Gastroesophageal sphincter (tissue), 3 donors: ENCODE measurements at regions not wholly inside any gene's neighbourhood (a gene's known extent, or its start where the extent isn't known, plus 50 kb on each side); places are given as distances from the start of the nearest gene placed in this dataset.

ENCODE experiments used
- EP300 ChIP-seq: sonication (generic); formaldehyde crosslinking; IDR thresholded peaks from one replicate; pipeline ENCODE4 v1.6.1; 2017; ENCODE audit warnings: antibody characterized with exemption, mild to moderate bottlenecking
- POLR2A ChIP-seq, 2 donors: fragments of 450-650 bp; IDR thresholded peaks; one replicate each; pipeline ENCODE4 v1.6.1; 2017; ENCODE audit warnings: antibody characterized with exemption in 2 of 2, mild to moderate bottlenecking in 2 of 2, moderate library complexity in 1 of 2
- POLR2AphosphoS5 ChIP-seq: sonication (generic); formaldehyde crosslinking; IDR thresholded peaks from one replicate; pipeline ENCODE4 v1.6.1; 2017; ENCODE audit warnings: antibody characterized with exemption
- TF ChIP-seq, protein P1 (sequence below), 4 experiments: fragments of 200-600 bp in 2 of 4; fragments of 450-650 bp in 2 of 4; sonication (generic) in 1 of 4; IDR thresholded peaks; one replicate each; pipeline ENCODE4 v1.5.1; 2017 to 2019; ENCODE audit warnings: antibody characterized with exemption in 4 of 4, mild to moderate bottlenecking in 2 of 4, moderate library complexity in 2 of 4

DNA sequence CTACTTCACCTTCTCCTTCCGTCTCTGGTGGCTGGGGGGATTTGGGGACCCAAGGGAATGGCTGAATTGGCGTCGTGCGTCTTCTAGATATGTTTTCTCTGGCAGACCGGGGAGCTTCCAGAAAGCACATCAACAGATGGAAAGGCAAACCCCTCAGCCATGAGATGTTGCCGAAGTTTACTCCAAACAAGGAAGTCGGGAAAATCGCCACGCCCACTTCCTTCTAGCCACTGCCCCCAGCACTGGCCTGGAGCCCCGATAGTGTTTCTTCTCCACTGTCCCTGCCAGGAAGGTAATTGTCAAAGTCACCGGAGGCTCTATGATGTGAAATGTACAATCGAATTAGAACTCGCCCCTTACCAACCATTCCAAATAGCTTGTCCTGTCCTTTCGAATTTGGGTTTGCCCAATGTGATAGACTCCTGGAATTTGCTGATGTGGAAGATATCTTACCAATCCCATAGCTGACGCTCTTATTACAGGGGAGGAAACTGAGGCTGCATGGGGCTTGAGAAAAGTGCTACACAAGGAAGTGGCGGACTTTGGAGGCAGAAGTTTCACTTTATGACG lies 191.0 kb downstream of the LSM5 start:
- TF ChIP-seq, protein P1, sequence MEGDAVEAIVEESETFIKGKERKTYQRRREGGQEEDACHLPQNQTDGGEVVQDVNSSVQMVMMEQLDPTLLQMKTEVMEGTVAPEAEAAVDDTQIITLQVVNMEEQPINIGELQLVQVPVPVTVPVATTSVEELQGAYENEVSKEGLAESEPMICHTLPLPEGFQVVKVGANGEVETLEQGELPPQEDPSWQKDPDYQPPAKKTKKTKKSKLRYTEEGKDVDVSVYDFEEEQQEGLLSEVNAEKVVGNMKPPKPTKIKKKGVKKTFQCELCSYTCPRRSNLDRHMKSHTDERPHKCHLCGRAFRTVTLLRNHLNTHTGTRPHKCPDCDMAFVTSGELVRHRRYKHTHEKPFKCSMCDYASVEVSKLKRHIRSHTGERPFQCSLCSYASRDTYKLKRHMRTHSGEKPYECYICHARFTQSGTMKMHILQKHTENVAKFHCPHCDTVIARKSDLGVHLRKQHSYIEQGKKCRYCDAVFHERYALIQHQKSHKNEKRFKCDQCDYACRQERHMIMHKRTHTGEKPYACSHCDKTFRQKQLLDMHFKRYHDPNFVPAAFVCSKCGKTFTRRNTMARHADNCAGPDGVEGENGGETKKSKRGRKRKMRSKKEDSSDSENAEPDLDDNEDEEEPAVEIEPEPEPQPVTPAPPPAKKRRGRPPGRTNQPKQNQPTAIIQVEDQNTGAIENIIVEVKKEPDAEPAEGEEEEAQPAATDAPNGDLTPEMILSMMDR (IDR thresholded peaks at IDR 0.05), result no peak
- TF ChIP-seq POLR2A (IDR thresholded peaks at IDR 0.05) (no peak), POLR2AphosphoS5 (no peak), EP300 (no peak)
